Type B pancreatic cell (in vitro differentiated cells): ENCODE measurements at regions not wholly inside any gene's neighbourhood (a gene's known extent, or its start where the extent isn't known, plus 50 kb on each side); places are given as distances from the start of the nearest gene placed in this dataset.
A peak's percentile ranks its signal among the peaks of the same experiment; 100 is the strongest.

Source experiments
- DNase-seq: peaks from one replicate; pipeline ENCODE4 v3.0.0; 2021; ENCODE audit warnings: mixed read lengths; ENCODE audit not compliant: unreplicated experiment; ENCODE audit errors: extremely low spot score
- H3K27ac Mint-ChIP-seq: 2 replicates; pipeline ENCODE4 v1.8.0; 2021; ENCODE audit warnings: mild to moderate bottlenecking, mixed read lengths
- H3K27me3 Mint-ChIP-seq: 2 replicates; pipeline ENCODE4 v1.8.0; 2021; ENCODE audit warnings: mixed read lengths
- H3K36me3 Mint-ChIP-seq: 2 replicates; pipeline ENCODE4 v1.8.0; 2021; ENCODE audit warnings: mixed read lengths
- H3K4me1 Mint-ChIP-seq: one replicate; pipeline ENCODE4 v1.8.0; 2021; ENCODE audit warnings: mixed read lengths; ENCODE audit not compliant: unreplicated experiment
- H3K4me3 Mint-ChIP-seq: 2 replicates; pipeline ENCODE4 v1.8.0; 2021; ENCODE audit warnings: mild to moderate bottlenecking, mixed read lengths
- H3K9me3 Mint-ChIP-seq: 2 replicates; pipeline ENCODE4 v1.8.0; 2021; ENCODE audit warnings: mixed read lengths
- CTCF ChIP-seq: fragments of 200-600 bp; sonication (generic); conservative IDR thresholded peaks from 2 replicates; pipeline ENCODE4 v1.5.0; 2021; ENCODE audit warnings: antibody characterized with exemption, mild to moderate bottlenecking

- Mint-ChIP-seq H3K27me3 (peaks cover 38% of the 10 kb centered on the region), H3K27ac (no peak overlapping the region), H3K4me1 (no peaks in the 10 kb centered on the region), H3K4me3 (no peak overlapping the region), H3K36me3 (no peaks in the 10 kb centered on the region), H3K9me3 (no peaks in the 10 kb centered on the region)
- TF ChIP-seq CTCF: no peak
- peak; percentile 40 for DNase-seq
These were observed 414.5 kb downstream of the BRD1 start for GRCh38 chr22:49413146-49413545.

- TF ChIP-seq CTCF: no peak
- Mint-ChIP-seq H3K27ac (no peak overlapping the region), H3K36me3 (no peaks in the 10 kb centered on the region), H3K4me1 (no peaks in the 10 kb centered on the region), H3K9me3 (no peaks in the 10 kb centered on the region), H3K27me3 (peaks cover 40% of the 10 kb centered on the region), H3K4me3 (no peak overlapping the region)
- DNase-seq: peak; percentile 36
These were observed 415.4 kb downstream of the BRD1 start for GRCh38 chr22:49412236-49412635.

DNA sequence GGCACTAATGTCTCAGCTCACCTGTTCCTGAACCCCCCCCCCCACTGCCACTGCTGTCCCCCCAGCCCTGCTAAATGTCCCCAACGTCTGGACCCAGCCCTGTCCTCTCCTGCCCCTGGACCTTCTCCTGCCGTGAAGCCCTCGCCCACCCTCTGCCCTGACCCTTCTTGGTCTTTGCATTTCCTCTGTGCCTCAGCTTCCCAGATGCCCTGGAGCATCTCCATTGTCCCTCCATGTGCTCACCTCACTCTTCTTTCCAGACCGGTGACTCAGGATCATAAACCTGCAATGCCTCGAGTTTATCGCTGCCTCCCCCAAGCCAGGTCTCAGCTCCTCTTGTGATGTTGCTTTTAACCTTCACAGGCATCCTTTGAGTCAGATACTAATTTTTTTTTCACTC lies 416.4 kb downstream of the BRD1 start:
- peaks cover 46% of the 10 kb centered on the region for H3K27me3 Mint-ChIP-seq
- H3K4me3 Mint-ChIP-seq: no peak overlapping the region
- H3K4me1 Mint-ChIP-seq: no peaks in the 10 kb centered on the region
- H3K27ac Mint-ChIP-seq: no peak overlapping the region
- TF ChIP-seq CTCF: no peak
- H3K9me3 Mint-ChIP-seq: no peaks in the 10 kb centered on the region
- peak; percentile 25 for DNase-seq
- H3K36me3 Mint-ChIP-seq: no peaks in the 10 kb centered on the region

GRCh38 chr22:49408102-49408836 lies 419.4 kb downstream of the BRD1 start:
- Mint-ChIP-seq H3K27me3 (peaks cover 47% of the 10 kb centered on the region), H3K36me3 (no peaks in the 10 kb centered on the region), H3K4me1 (no peaks in the 10 kb centered on the region), H3K4me3 (no peak overlapping the region), H3K27ac (no peak overlapping the region), H3K9me3 (no peaks in the 10 kb centered on the region)
- peak; percentile 25 for DNase-seq
- no peak for TF ChIP-seq CTCF

DNA sequence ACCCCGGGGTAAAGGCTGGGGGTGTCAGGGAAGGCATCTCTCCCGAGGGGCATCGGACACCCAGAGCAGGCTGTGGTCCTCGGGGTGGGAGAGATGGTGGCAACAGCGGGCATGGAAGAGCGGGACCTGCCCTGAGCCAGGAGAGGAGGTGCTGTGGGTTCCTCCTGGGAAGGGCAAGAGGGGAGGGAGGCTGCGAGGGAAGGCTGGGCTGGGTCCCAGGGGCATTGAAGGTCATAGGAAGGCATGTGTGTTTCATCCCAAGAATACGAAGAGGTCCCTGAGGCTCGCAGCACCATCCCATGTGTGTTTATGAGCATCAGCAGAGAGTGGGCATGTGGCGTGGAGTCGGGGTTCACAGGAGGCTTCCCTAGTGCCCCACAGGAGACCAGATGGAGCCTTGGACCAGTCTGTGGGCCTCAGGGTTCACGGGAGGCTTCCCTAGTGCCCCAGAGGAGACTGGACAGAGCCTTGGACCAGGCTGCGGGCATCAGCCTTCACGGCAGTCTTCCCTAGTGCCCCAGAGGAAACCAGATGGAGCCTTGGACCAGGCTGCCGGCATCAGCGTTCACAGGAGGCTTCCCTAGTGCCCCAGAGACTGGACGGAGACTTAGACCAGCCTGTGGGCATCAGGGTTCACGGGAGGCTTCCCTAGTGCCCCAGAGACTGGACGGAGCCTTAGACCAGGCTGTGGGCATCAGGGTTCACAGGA lies 420.6 kb downstream of the BRD1 start:
- Mint-ChIP-seq H3K27ac (no peak overlapping the region), H3K27me3 (peaks cover 40% of the 10 kb centered on the region)

More for the DNA sequence above, 420.6 kb downstream of the BRD1 start:
- H3K4me3 Mint-ChIP-seq: no peak overlapping the region
- H3K36me3 Mint-ChIP-seq: no peaks in the 10 kb centered on the region
- no peaks in the 10 kb centered on the region for H3K4me1 Mint-ChIP-seq
- DNase-seq: peak; percentile 51
- TF ChIP-seq CTCF: no peak
- no peaks in the 10 kb centered on the region for H3K9me3 Mint-ChIP-seq
